Omental fat pad (tissue), 3 donors: ENCODE measurements at regions not wholly inside any gene's neighbourhood (a gene's known extent, or its start where the extent isn't known, plus 50 kb on each side); places are given as distances from the start of the nearest gene placed in this dataset.

Experiments
- ATAC-seq: fragments of 150-250 bp; one replicate; pipeline ENCODE4 v1.9.1; 2016; ENCODE audit warnings: mild to moderate bottlenecking, moderate library complexity; ENCODE audit not compliant: low FRiP score
- DNase-seq: peaks from one replicate; pipeline ENCODE4 v3.0.0-alpha.2; 2019; ENCODE audit warnings: low spot score
- TF ChIP-seq, protein P1 (sequence below), 3 donors: fragments of 450-650 bp; IDR thresholded peaks; one replicate each; pipeline ENCODE4 v1.5.1; 2016 to 2017; ENCODE audit warnings: antibody characterized with exemption in 3 of 3, mild to moderate bottlenecking in 3 of 3, moderate library complexity in 2 of 3

DNA sequence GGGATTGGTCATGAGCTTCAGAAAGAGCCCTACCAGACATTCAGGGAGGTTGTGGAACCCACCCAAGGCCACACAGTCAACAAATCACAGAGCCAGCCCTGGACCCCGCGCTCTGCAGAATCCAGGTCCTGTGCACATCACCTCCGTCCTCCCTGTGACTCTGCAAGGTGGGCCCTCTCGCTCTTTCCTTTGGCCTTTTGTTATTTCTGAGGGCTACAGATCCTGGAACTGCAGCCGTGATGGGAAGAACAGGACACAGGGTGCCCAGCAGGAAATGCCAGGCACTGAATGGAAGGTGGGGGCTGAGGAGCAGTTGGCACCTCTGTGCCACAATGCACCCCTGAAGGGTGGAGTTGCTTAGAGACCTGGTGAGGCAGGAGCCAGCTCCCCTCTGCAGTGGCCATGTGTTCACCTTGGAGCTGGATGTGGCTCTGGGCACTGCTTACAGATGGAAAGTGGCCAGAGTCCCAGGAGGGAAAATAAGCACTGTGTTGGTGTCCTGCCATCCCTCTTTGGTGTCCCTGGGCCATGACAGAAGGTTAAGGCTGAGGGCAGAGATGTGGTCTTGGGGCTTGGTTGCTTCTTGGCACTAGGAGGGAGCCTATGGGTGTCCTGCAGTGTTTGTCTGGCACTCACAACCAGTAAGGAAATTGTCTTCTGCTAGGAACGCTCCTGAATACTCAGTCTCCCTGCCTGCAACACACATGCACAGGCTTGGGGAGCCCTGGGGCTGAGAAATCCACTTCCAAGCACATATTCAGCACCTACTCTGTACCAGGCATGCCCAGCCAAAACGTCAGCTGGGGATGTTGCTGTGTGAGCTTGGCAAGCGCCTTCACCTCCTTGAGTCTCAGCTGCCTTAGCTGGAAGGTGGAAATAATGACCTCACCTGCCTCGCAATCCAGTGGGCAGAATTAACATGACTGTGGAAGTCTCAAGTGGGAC lies 98.0 kb upstream of the SLC6A6 start:
- DNase-seq (no peak), ATAC-seq (peak; percentile 27)
- TF ChIP-seq, protein P1, sequence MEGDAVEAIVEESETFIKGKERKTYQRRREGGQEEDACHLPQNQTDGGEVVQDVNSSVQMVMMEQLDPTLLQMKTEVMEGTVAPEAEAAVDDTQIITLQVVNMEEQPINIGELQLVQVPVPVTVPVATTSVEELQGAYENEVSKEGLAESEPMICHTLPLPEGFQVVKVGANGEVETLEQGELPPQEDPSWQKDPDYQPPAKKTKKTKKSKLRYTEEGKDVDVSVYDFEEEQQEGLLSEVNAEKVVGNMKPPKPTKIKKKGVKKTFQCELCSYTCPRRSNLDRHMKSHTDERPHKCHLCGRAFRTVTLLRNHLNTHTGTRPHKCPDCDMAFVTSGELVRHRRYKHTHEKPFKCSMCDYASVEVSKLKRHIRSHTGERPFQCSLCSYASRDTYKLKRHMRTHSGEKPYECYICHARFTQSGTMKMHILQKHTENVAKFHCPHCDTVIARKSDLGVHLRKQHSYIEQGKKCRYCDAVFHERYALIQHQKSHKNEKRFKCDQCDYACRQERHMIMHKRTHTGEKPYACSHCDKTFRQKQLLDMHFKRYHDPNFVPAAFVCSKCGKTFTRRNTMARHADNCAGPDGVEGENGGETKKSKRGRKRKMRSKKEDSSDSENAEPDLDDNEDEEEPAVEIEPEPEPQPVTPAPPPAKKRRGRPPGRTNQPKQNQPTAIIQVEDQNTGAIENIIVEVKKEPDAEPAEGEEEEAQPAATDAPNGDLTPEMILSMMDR (IDR thresholded peaks at IDR 0.05): no peak

DNA sequence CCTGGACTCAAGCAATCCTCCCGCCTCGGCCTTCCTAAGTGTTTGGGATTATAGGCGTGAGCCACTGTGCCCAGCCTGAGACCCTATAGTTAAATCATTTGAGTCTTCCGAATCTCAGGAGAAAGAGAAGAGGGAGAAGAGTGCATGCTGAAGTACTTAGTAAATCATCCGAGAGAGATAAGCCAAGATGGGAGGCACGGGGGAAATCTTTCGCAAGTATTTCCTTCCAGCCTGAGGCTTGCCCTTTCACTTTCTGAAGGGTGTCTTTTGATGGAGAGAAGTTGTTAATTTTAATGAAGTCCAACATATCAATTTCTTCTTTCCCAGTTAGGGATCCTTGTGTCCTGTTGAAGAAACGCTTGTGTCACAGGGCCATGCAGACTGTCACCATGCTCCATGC lies 97.1 kb upstream of the SLC6A6 start:
- ATAC-seq (no peak), DNase-seq (no peak)
- TF ChIP-seq, protein P1 (IDR thresholded peaks at IDR 0.05): no peak

DNA sequence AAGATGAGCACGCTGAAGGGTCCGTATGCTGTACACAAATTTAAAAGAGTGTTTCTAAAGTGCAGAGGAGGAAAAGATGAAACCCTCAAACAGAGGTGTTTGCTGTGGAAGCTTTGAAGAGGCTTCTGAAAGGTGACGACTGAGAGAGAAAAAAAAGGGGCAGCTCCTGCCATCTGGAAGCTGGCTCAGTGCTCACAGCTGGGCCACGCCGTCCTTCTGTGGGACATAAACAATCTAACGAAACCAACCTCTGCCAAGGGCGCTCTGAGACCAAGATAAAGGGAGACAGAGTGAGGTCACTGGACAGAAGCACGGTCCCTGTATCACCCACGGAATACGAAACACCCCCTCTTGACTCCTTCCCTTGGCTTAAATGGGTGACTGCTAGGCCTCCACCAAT lies 96.3 kb upstream of the SLC6A6 start:
- no peak for ATAC-seq
- TF ChIP-seq, protein P1 (IDR thresholded peaks at IDR 0.05): no peak
- DNase-seq: no peak

DNA sequence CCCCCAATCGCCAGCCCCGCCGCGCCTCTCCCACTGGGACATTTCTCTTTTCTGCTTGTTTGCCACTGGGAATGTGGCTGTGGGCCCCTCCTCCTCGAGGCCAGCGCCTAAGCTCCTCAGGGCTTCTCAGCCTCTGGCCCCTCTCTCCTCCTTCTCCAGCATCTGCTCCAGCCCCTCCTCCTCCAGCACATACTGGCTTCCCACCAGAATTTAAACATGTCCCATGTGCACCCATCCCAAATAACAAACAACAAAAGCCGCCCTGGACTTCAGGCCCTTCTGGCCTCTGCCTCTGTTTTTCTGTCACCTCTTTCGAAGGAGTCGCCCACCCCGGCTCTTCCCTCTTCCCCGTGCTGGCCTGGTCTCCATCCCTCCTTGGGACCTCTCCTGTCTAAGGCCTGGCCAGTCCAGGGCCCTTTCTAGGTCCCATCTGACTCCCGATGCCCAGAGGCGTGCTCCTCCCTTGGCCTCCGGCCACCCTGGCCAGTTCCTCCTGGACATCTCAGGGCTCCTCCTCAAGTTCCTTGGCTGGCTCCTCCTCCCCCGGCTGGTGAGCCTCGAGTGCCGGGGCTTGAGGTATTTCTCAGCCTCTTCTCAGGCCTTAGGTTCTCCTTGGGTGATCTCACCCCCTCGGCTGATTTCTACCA lies 94.6 kb upstream of the SLC6A6 start:
- ATAC-seq (no peak), DNase-seq (no peak)

DNA sequence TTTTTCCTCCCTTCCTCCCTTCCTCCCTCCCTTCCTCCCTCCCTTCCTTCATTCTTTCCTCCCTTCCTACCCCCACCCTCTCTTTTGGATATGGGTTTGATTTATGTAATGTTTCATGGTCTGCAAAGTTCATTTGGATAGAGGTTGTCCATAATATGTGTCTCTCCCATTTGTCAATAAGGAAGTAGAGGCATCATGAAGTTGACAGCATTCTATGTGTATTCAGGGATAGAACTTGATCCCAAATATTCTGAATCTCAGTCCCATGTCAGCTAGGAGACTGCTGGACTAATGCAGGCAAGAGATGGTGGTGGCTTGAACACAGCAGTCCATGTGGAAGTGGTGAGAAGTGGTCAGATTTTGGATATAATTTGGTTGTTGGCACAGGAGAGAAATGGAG lies 90.7 kb upstream of the SLC6A6 start:
- TF ChIP-seq, protein P1 (IDR thresholded peaks at IDR 0.05): no peak
- no peak for DNase-seq

More for the DNA sequence above, 94.6 kb upstream of the SLC6A6 start:
- TF ChIP-seq, protein P1 (IDR thresholded peaks at IDR 0.05): no peak

DNA sequence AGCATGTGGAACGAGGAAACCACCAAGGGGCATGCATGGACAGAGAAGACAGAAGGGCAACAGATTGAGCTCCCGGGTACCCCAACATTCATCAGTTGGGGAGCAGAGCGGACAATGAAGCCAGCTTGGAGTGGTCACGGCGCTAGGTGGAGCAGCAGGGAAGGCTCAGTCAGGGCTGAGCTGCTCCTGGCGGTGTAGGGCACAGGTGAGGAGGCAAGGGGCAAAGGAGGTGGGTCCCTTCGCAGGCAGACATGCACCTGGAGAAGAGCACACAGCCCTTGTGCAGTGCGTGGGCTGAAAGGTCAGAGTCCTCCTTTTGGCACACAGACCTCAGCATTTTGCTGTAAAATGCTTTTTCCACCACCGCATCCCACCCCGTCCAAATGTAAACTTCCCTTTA lies 90.0 kb upstream of the SLC6A6 start:
- TF ChIP-seq, protein P1 (IDR thresholded peaks at IDR 0.05): no peak
- ATAC-seq (no peak), DNase-seq (no peak)

More for the DNA sequence above, 90.7 kb upstream of the SLC6A6 start:
- ATAC-seq: no peak
